A549 (cell line): ENCODE measurements at regions not wholly inside any gene's neighbourhood (a gene's known extent, or its start where the extent isn't known, plus 50 kb on each side); places are given as distances from the start of the nearest gene placed in this dataset.

ENCODE experiments used
- BHLHE40 ChIP-seq: IDR thresholded peaks from 2 replicates; pipeline ENCODE4 v1.6.1; 2012; ENCODE audit warnings: low read depth, low read length, inconsistent platforms
- CBX8 ChIP-seq: fragments of 200-600 bp; sonication (generic); IDR thresholded peaks from 2 replicates; pipeline ENCODE4 v1.6.1; 2016
- CEBPB ChIP-seq, 2 experiments: fragments of >200 bp in 1 of 2; sonication (Bioruptor Twin) in 1 of 2; formaldehyde crosslinking in 1 of 2; IDR thresholded peaks; 2 replicates each; pipeline ENCODE4 v1.6.1; 2012 to 2016
- CTCF ChIP-seq: fragments of >200 bp; sonication (Bioruptor Twin); formaldehyde crosslinking; IDR thresholded peaks from 3 replicates; pipeline ENCODE4 v1.5.1; 2016
- HDAC2 ChIP-seq: fragments of 200-600 bp; sonication (generic); IDR thresholded peaks from 2 replicates; pipeline ENCODE4 v1.6.1; 2016
- HOXA7 ChIP-seq: fragments of 250-450 bp; sonication (Bioruptor Pico); IDR thresholded peaks from 2 replicates; pipeline ENCODE4 v1.5.0; 2020; ENCODE audit warnings: mild to moderate bottlenecking, moderate library complexity
- JUN ChIP-seq, 2 experiments: fragments of >200 bp; sonication (Bioruptor Twin); formaldehyde crosslinking; IDR thresholded peaks; 2 replicates in 1 of 2; 3 replicates in 1 of 2; pipeline ENCODE4 v1.6.1; 2016 to 2017
- JUNB ChIP-seq: fragments of >200 bp; sonication (Bioruptor Twin); formaldehyde crosslinking; IDR thresholded peaks from 2 replicates; pipeline ENCODE4 v1.6.1; 2016
- PHF8 ChIP-seq: fragments of 200-600 bp; sonication (generic); IDR thresholded peaks from 2 replicates; pipeline ENCODE4 v1.6.1; 2016; ENCODE audit warnings: low read depth, mild to moderate bottlenecking, antibody characterized with exemption, moderate library complexity, borderline replicate concordance
- REST ChIP-seq: fragments of 200-600 bp; sonication (generic); IDR thresholded peaks from 2 replicates; pipeline ENCODE4 v1.6.1; 2016; ENCODE audit warnings: antibody characterized with exemption, mild to moderate bottlenecking, moderate library complexity
- USF2 ChIP-seq: fragments of 450-650 bp; IDR thresholded peaks from 2 replicates; pipeline ENCODE4 v1.6.1; 2014; ENCODE audit warnings: antibody characterized with exemption

DNA sequence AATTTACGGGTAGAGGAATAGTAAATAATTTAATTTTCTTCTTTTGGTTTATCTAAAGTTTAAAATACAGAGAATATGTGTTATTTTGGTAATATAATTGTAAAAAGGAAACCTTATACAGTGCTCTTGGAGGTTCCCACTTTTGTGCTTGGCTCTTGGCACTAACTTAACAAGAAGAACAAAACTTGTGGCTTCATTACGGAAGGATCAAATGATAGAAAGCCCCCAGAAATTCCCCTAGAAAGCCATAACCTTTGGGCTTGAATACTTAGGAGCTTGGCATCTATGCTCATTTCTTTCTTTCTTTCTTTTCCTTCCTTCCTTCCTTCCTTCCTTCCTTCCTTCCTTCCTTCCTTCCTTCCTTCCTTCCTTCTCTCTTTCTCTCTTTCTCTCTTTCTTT, 197.5 kb downstream of the SOX2 start:
- TF ChIP-seq USF2: no peak
- TF ChIP-seq CTCF: no peak
- no peak for TF ChIP-seq CEBPB (IDR thresholded peaks at IDR 0.05)
- no peak for TF ChIP-seq BHLHE40
- no peak for TF ChIP-seq JUN (IDR thresholded peaks at IDR 0.05)
- no peak for TF ChIP-seq JUNB
- TF ChIP-seq HDAC2: no peak
- TF ChIP-seq PHF8: no peak
- TF ChIP-seq CBX8: no peak
- TF ChIP-seq HOXA7: no peak
- TF ChIP-seq REST: no peak
